H1 (cell line): ENCODE measurements at regions not wholly inside any gene's neighbourhood (a gene's known extent, or its start where the extent isn't known, plus 50 kb on each side); places are given as distances from the start of the nearest gene placed in this dataset.

Experiments
- CTCF ChIA-PET: fragments of 300-600 bp; sonication (Branson Sonifier 250); formaldehyde crosslinking; loops from one replicate; lab custom pipeline; 2021; ENCODE audit not compliant: partially characterized antibody; lab: Charles Lee
- POLR2A ChIA-PET: fragments of 300-600 bp; sonication (Branson Sonifier 250); formaldehyde crosslinking; loops from one replicate; lab custom pipeline; 2021; ENCODE audit warnings: inconsistent platforms; ENCODE audit not compliant: partially characterized antibody; lab: Charles Lee
- DNase-seq, 2 experiments: peaks; one replicate each; pipeline versions ENCODE4 v3.0.0 to v3.0.0-alpha.2; 2010 to 2022; ENCODE audit warnings: low spot score in 2 of 2, low read depth in 1 of 2, mixed read lengths in 1 of 2
- FAIRE-seq: peaks from 2 replicates; lab custom pipeline; 2011; peaks lifted over from hg19 to GRCh38; lab: Jason Lieb, UNC
- H2AFZ ChIP-seq: 2 replicates; pipeline ENCODE4 v1.8.1; 2012; ENCODE audit warnings: low read length, inconsistent platforms
- H2AK5ac ChIP-seq: 2 replicates; pipeline ENCODE4 v1.6.1; 2013; ENCODE audit warnings: low read depth, low read length
- H2BK120ac ChIP-seq: replicated peaks from 2 replicates; pipeline ENCODE3; 2013; ENCODE audit warnings: low read depth, low read length, inconsistent platforms
- H2BK12ac ChIP-seq: 2 replicates; pipeline ENCODE4 v1.6.1; 2013; ENCODE audit warnings: low read depth, low read length
- H2BK15ac ChIP-seq: 2 replicates; pipeline ENCODE4 v1.6.1; 2013; ENCODE audit warnings: low read length
- H2BK20ac ChIP-seq: 2 replicates; pipeline ENCODE4 v1.6.1; 2013; ENCODE audit warnings: low read length
- H2BK5ac ChIP-seq: 2 replicates; pipeline ENCODE4 v1.6.1; 2013; ENCODE audit warnings: low read depth, low read length
- H3K14ac ChIP-seq: 2 replicates; pipeline ENCODE4 v1.6.1; 2013; ENCODE audit warnings: inconsistent platforms; ENCODE audit not compliant: insufficient read length
- H3K18ac ChIP-seq: 2 replicates; pipeline ENCODE4 v1.6.1; 2013; ENCODE audit warnings: low read length; ENCODE audit errors: extremely low read depth
- H3K23ac ChIP-seq: 2 replicates; pipeline ENCODE4 v1.6.1; 2013; ENCODE audit warnings: inconsistent platforms; ENCODE audit not compliant: insufficient read length
- H3K23me2 ChIP-seq: 2 replicates; pipeline ENCODE4 v1.6.1; 2013; ENCODE audit warnings: low read depth, low read length
- H3K27ac ChIP-seq: 2 replicates; pipeline ENCODE4 v1.6.1; 2011; ENCODE audit warnings: low read depth, low read length, inconsistent platforms
- H3K27me3 ChIP-seq, 4 experiments: replicated peaks in 1 of 4; 1 replicate in 1 of 4; 2 replicates in 3 of 4; pipeline versions ENCODE4 v1.6.1 to v1.8.1; 2011 to 2013; ENCODE audit warnings: low read length in 3 of 4, mild to moderate bottlenecking in 3 of 4, inconsistent platforms in 2 of 4, mixed read lengths in 2 of 4, moderate library complexity in 1 of 4; ENCODE audit not compliant: control insufficient read depth in 3 of 4, insufficient read depth in 3 of 4; ENCODE audit errors: extremely low read depth in 1 of 4
- H3K36me3 ChIP-seq, 4 experiments: 2 replicates each; pipeline versions ENCODE4 v1.6.1 to v1.8.1; 2011 to 2013; ENCODE audit warnings: mild to moderate bottlenecking in 4 of 4, low read length in 3 of 4, moderate library complexity in 2 of 4, control low read depth in 1 of 4, inconsistent platforms in 1 of 4; ENCODE audit not compliant: insufficient read depth in 4 of 4, control insufficient read depth in 2 of 4
- H3K4ac ChIP-seq: replicated peaks from 2 replicates; pipeline ENCODE3; 2013; ENCODE audit warnings: low read length, low read depth, mixed read lengths, inconsistent platforms; ENCODE audit not compliant: insufficient read length
- H3K4me1 ChIP-seq, 4 experiments: replicated peaks in 1 of 4; 1 replicate in 1 of 4; 2 replicates in 3 of 4; pipeline versions ENCODE4 v1.6.1 to v1.8.1; 2011 to 2013; ENCODE audit warnings: low read length in 3 of 4, inconsistent platforms in 2 of 4, mixed read lengths in 1 of 4; ENCODE audit not compliant: insufficient read depth in 4 of 4, control insufficient read depth in 3 of 4
- H3K4me2 ChIP-seq, 2 experiments: 2 replicates each; pipeline versions ENCODE4 v1.6.1 to v1.8.1; 2011 to 2013; ENCODE audit warnings: low read depth in 2 of 2, low read length in 2 of 2, control low read depth in 1 of 2, inconsistent platforms in 1 of 2, mild to moderate bottlenecking in 1 of 2; ENCODE audit not compliant: insufficient read depth in 1 of 2
- H3K4me3 ChIP-seq, 4 experiments: fragments of 200-600, 300-600 bp in 1 of 4; sonication (generic), shearing (Covaris generic), sonication (Bioruptor Twin) in 1 of 4; 2 replicates each; pipeline versions ENCODE4 v1.5.1 to v1.8.1; 2011 to 2016; ENCODE audit warnings: low read length in 4 of 4, low read depth in 3 of 4, control low read depth in 2 of 4, inconsistent platforms in 2 of 4, mild to moderate bottlenecking in 2 of 4, mixed read lengths in 1 of 4, moderate library complexity in 1 of 4; ENCODE audit not compliant: insufficient read depth in 2 of 4; ENCODE audit errors: extremely low read depth in 1 of 4
- H3K56ac ChIP-seq: replicated peaks from 2 replicates; pipeline ENCODE3; 2013; ENCODE audit warnings: low read depth, mild to moderate bottlenecking, mixed read lengths, low read length, inconsistent platforms; ENCODE audit not compliant: insufficient read length
- H3K79me1 ChIP-seq: 2 replicates; pipeline ENCODE4 v1.6.1; 2013; ENCODE audit warnings: low read depth, low read length, control low read depth
- H3K79me2 ChIP-seq, 2 experiments: 2 replicates each; pipeline versions ENCODE4 v1.6.1 to v1.8.1; 2012 to 2013; ENCODE audit warnings: low read length in 2 of 2, mild to moderate bottlenecking in 2 of 2, inconsistent platforms in 1 of 2; ENCODE audit not compliant: insufficient read depth in 2 of 2, control insufficient read depth in 1 of 2
- H3K9ac ChIP-seq, 4 experiments: replicated peaks in 1 of 4; 1 replicate in 1 of 4; 2 replicates in 3 of 4; pipeline versions ENCODE4 v1.6.1 to v1.8.1; 2011 to 2013; ENCODE audit warnings: low read depth in 3 of 4, low read length in 3 of 4, control low read depth in 2 of 4, mild to moderate bottlenecking in 2 of 4, moderate library complexity in 2 of 4, inconsistent platforms in 1 of 4; ENCODE audit errors: extremely low read depth in 1 of 4
- H3K9me3 ChIP-seq, 2 experiments: 2 replicates each; pipeline versions ENCODE4 v1.6.1 to v1.8.1; 2012 to 2013; ENCODE audit warnings: mild to moderate bottlenecking in 2 of 2, moderate library complexity in 2 of 2, control low read depth in 1 of 2, inconsistent platforms in 1 of 2, low read depth in 1 of 2, low read length in 1 of 2, mixed read lengths in 1 of 2; ENCODE audit not compliant: insufficient read depth in 2 of 2
- H4K20me1 ChIP-seq, 2 experiments: replicated peaks in 1 of 2; 2 replicates each; pipeline versions ENCODE3 to v1.8.1; 2011 to 2013; ENCODE audit warnings: inconsistent platforms in 2 of 2, low read length in 2 of 2, mild to moderate bottlenecking in 1 of 2; ENCODE audit not compliant: insufficient read depth in 2 of 2, control insufficient read depth in 1 of 2
- H4K5ac ChIP-seq: 2 replicates; pipeline ENCODE4 v1.6.1; 2013; ENCODE audit warnings: low read length, low read depth, mixed read lengths, inconsistent platforms; ENCODE audit not compliant: insufficient read length
- H4K8ac ChIP-seq: 2 replicates; pipeline ENCODE4 v1.8.0; 2013; ENCODE audit warnings: mild to moderate bottlenecking, moderate library complexity, low read length, inconsistent platforms; ENCODE audit not compliant: insufficient read depth; ENCODE audit errors: extremely low read depth
- H4K91ac ChIP-seq: replicated peaks from 2 replicates; pipeline ENCODE3; 2013; ENCODE audit warnings: low read length, mixed read lengths, inconsistent platforms; ENCODE audit not compliant: insufficient read length
- ATF3 ChIP-seq: IDR thresholded peaks from 2 replicates; pipeline ENCODE4 v1.6.1; 2011; ENCODE audit warnings: low read depth, mild to moderate bottlenecking, low read length; ENCODE audit not compliant: insufficient read depth
- EZH2 ChIP-seq: fragments of 200-600 bp; sonication (generic); IDR thresholded peaks from 2 replicates; pipeline ENCODE4 v1.7.1; 2012; ENCODE audit warnings: low read depth, mild to moderate bottlenecking, moderate library complexity, low read length, inconsistent platforms; ENCODE audit not compliant: severe bottlenecking
- RXRA ChIP-seq: IDR thresholded peaks from 2 replicates; pipeline ENCODE4 v1.6.1; 2011; ENCODE audit warnings: low read depth, mild to moderate bottlenecking, low read length, moderate library complexity; ENCODE audit not compliant: insufficient read depth
- ZNF274 ChIP-seq: IDR thresholded peaks from 2 replicates; pipeline ENCODE4 v1.7.0; 2012; ENCODE audit warnings: low read length, borderline replicate concordance; ENCODE audit errors: extremely low read depth
- WGBS, 2 experiments: shearing (Covaris generic) in 1 of 2; methylation state at CpG; one replicate each; pipeline versions ENCODE4 v1.1.6 to v1.1.7; 2013 to 2015; ENCODE audit warnings: low lambda C conversion rate in 2 of 2, mixed read lengths in 2 of 2, inconsistent platforms in 1 of 2, low coverage in 1 of 2, missing lambda C conversion rate in 1 of 2; ENCODE audit not compliant: insufficient replicate concordance in 2 of 2, insufficient coverage in 1 of 2, insufficient read length in 1 of 2; ENCODE audit errors: extremely low coverage in 1 of 2, missing lambda C conversion rate in 1 of 2; 5-methylcytosine and 5-hydroxymethylcytosine counted together

- Histone ChIP-seq H4K5ac (no peak overlapping the region), H3K79me1 (no peaks in the 10 kb centered on the region), H3K79me2 (no peaks in the 10 kb centered on the region), H3K4ac (no peak overlapping the region), H3K23me2 (no peaks in the 10 kb centered on the region), H4K8ac (no peak overlapping the region), H3K4me3 (no peak overlapping the region), H3K9me3 (no peaks in the 10 kb centered on the region), H2AFZ (no peak overlapping the region), H3K9ac (no peak overlapping the region), H3K56ac (no peak overlapping the region), H3K36me3 (no peaks in the 10 kb centered on the region), H2AK5ac (no peak overlapping the region), H4K91ac (no peak overlapping the region), H2BK5ac (no peak overlapping the region), H3K14ac (no peak overlapping the region), H3K18ac (no peak overlapping the region), H3K27ac (no peak overlapping the region), H2BK120ac (no peak overlapping the region), H3K4me2 (no peak overlapping the region), H4K20me1 (no peaks in the 10 kb centered on the region), H2BK12ac (no peak overlapping the region), H3K23ac (no peak overlapping the region), H2BK20ac (no peak overlapping the region), H3K4me1 (no peaks in the 10 kb centered on the region), H3K27me3 (no peaks in the 10 kb centered on the region), H2BK15ac (no peak overlapping the region)
- ChIA-PET CTCF (no interaction called here), POLR2A (no interaction called here)
- TF ChIP-seq ATF3, result no peak
- no peak for TF ChIP-seq ZNF274
- no peak for TF ChIP-seq RXRA
- TF ChIP-seq EZH2, result no peak
- 92% methylated on average over 2 of the region's 2 CpGs; no CpG with 5 or more reads in 1 of the 2 experiments for WGBS, 2 experiments
- DNase-seq (no peak), FAIRE-seq (no peak)
Observed at GRCh38 chr4:116628598-116628997, 456.8 kb downstream of the TRAM1L1 start.
